Esophagus squamous epithelium (tissue), 4 donors: ENCODE measurements at regions not wholly inside any gene's neighbourhood (a gene's known extent, or its start where the extent isn't known, plus 50 kb on each side); places are given as distances from the start of the nearest gene placed in this dataset.

Experiments used
- POLR2A ChIP-seq, 4 donors: fragments of 450-650 bp; IDR thresholded peaks; one replicate each; pipeline ENCODE4 v1.6.1; 2017; ENCODE audit warnings: antibody characterized with exemption in 4 of 4, mild to moderate bottlenecking in 4 of 4, moderate library complexity in 3 of 4
- TF ChIP-seq, protein P1 (sequence below), 6 experiments: fragments of 450-650 bp in 4 of 6; fragments of 200-600 bp in 2 of 6; sonication (generic) in 2 of 6; IDR thresholded peaks; one replicate each; pipeline ENCODE4 v1.5.1; 2016 to 2019; ENCODE audit warnings: antibody characterized with exemption in 6 of 6, mild to moderate bottlenecking in 4 of 6, moderate library complexity in 4 of 6

DNA sequence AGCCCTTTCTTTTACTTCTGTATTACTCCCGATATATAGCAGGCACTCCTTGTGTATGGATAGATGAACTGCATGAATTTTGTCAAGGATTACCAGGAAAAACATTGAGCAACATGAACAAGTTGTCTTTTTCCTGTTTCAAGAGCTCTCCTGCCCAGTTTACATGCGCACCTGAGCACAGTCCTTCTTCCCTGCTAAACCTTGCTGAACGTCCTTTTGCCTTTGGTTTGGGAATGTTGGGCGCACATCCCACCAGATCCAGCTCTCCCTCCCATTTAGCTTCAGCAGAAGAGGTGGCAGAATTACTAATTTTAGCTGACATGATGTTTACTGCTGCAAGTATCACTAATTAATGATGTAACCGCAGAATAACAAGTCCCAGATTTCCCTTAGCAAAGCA, 121.4 kb upstream of the TMCC3 start:
- TF ChIP-seq, protein P1, sequence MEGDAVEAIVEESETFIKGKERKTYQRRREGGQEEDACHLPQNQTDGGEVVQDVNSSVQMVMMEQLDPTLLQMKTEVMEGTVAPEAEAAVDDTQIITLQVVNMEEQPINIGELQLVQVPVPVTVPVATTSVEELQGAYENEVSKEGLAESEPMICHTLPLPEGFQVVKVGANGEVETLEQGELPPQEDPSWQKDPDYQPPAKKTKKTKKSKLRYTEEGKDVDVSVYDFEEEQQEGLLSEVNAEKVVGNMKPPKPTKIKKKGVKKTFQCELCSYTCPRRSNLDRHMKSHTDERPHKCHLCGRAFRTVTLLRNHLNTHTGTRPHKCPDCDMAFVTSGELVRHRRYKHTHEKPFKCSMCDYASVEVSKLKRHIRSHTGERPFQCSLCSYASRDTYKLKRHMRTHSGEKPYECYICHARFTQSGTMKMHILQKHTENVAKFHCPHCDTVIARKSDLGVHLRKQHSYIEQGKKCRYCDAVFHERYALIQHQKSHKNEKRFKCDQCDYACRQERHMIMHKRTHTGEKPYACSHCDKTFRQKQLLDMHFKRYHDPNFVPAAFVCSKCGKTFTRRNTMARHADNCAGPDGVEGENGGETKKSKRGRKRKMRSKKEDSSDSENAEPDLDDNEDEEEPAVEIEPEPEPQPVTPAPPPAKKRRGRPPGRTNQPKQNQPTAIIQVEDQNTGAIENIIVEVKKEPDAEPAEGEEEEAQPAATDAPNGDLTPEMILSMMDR (IDR thresholded peaks at IDR 0.05), result no peak
- no peak for TF ChIP-seq POLR2A (IDR thresholded peaks at IDR 0.05)
